H1 (cell line): ENCODE measurements at regions not wholly inside any gene's neighbourhood (a gene's known extent, or its start where the extent isn't known, plus 50 kb on each side); places are given as distances from the start of the nearest gene placed in this dataset.

Experiments
- CTCF ChIA-PET: fragments of 300-600 bp; sonication (Branson Sonifier 250); formaldehyde crosslinking; loops from one replicate; lab custom pipeline; 2021; ENCODE audit not compliant: partially characterized antibody; lab: Charles Lee
- POLR2A ChIA-PET: fragments of 300-600 bp; sonication (Branson Sonifier 250); formaldehyde crosslinking; loops from one replicate; lab custom pipeline; 2021; ENCODE audit warnings: inconsistent platforms; ENCODE audit not compliant: partially characterized antibody; lab: Charles Lee
- DNase-seq, 2 experiments: peaks; one replicate each; pipeline versions ENCODE4 v3.0.0 to v3.0.0-alpha.2; 2010 to 2022; ENCODE audit warnings: low spot score in 2 of 2, low read depth in 1 of 2, mixed read lengths in 1 of 2
- FAIRE-seq: peaks from 2 replicates; lab custom pipeline; 2011; peaks lifted over from hg19 to GRCh38; lab: Jason Lieb, UNC
- H2AFZ ChIP-seq: 2 replicates; pipeline ENCODE4 v1.8.1; 2012; ENCODE audit warnings: low read length, inconsistent platforms
- H2AK5ac ChIP-seq: 2 replicates; pipeline ENCODE4 v1.6.1; 2013; ENCODE audit warnings: low read depth, low read length
- H2BK120ac ChIP-seq: replicated peaks from 2 replicates; pipeline ENCODE3; 2013; ENCODE audit warnings: low read depth, low read length, inconsistent platforms
- H2BK12ac ChIP-seq: 2 replicates; pipeline ENCODE4 v1.6.1; 2013; ENCODE audit warnings: low read depth, low read length
- H2BK15ac ChIP-seq: 2 replicates; pipeline ENCODE4 v1.6.1; 2013; ENCODE audit warnings: low read length
- H2BK20ac ChIP-seq: 2 replicates; pipeline ENCODE4 v1.6.1; 2013; ENCODE audit warnings: low read length
- H2BK5ac ChIP-seq: 2 replicates; pipeline ENCODE4 v1.6.1; 2013; ENCODE audit warnings: low read depth, low read length
- H3K14ac ChIP-seq: 2 replicates; pipeline ENCODE4 v1.6.1; 2013; ENCODE audit warnings: inconsistent platforms; ENCODE audit not compliant: insufficient read length
- H3K18ac ChIP-seq: 2 replicates; pipeline ENCODE4 v1.6.1; 2013; ENCODE audit warnings: low read length; ENCODE audit errors: extremely low read depth
- H3K23ac ChIP-seq: 2 replicates; pipeline ENCODE4 v1.6.1; 2013; ENCODE audit warnings: inconsistent platforms; ENCODE audit not compliant: insufficient read length
- H3K23me2 ChIP-seq: 2 replicates; pipeline ENCODE4 v1.6.1; 2013; ENCODE audit warnings: low read depth, low read length
- H3K27ac ChIP-seq: 2 replicates; pipeline ENCODE4 v1.6.1; 2011; ENCODE audit warnings: low read depth, low read length, inconsistent platforms
- H3K27me3 ChIP-seq, 4 experiments: replicated peaks in 1 of 4; 1 replicate in 1 of 4; 2 replicates in 3 of 4; pipeline versions ENCODE4 v1.6.1 to v1.8.1; 2011 to 2013; ENCODE audit warnings: low read length in 3 of 4, mild to moderate bottlenecking in 3 of 4, inconsistent platforms in 2 of 4, mixed read lengths in 2 of 4, moderate library complexity in 1 of 4; ENCODE audit not compliant: control insufficient read depth in 3 of 4, insufficient read depth in 3 of 4; ENCODE audit errors: extremely low read depth in 1 of 4
- H3K36me3 ChIP-seq, 4 experiments: 2 replicates each; pipeline versions ENCODE4 v1.6.1 to v1.8.1; 2011 to 2013; ENCODE audit warnings: mild to moderate bottlenecking in 4 of 4, low read length in 3 of 4, moderate library complexity in 2 of 4, control low read depth in 1 of 4, inconsistent platforms in 1 of 4; ENCODE audit not compliant: insufficient read depth in 4 of 4, control insufficient read depth in 2 of 4
- H3K4ac ChIP-seq: replicated peaks from 2 replicates; pipeline ENCODE3; 2013; ENCODE audit warnings: low read length, low read depth, mixed read lengths, inconsistent platforms; ENCODE audit not compliant: insufficient read length
- H3K4me1 ChIP-seq, 4 experiments: replicated peaks in 1 of 4; 1 replicate in 1 of 4; 2 replicates in 3 of 4; pipeline versions ENCODE4 v1.6.1 to v1.8.1; 2011 to 2013; ENCODE audit warnings: low read length in 3 of 4, inconsistent platforms in 2 of 4, mixed read lengths in 1 of 4; ENCODE audit not compliant: insufficient read depth in 4 of 4, control insufficient read depth in 3 of 4
- H3K4me2 ChIP-seq, 2 experiments: 2 replicates each; pipeline versions ENCODE4 v1.6.1 to v1.8.1; 2011 to 2013; ENCODE audit warnings: low read depth in 2 of 2, low read length in 2 of 2, control low read depth in 1 of 2, inconsistent platforms in 1 of 2, mild to moderate bottlenecking in 1 of 2; ENCODE audit not compliant: insufficient read depth in 1 of 2
- H3K4me3 ChIP-seq, 4 experiments: fragments of 200-600, 300-600 bp in 1 of 4; sonication (generic), shearing (Covaris generic), sonication (Bioruptor Twin) in 1 of 4; 2 replicates each; pipeline versions ENCODE4 v1.5.1 to v1.8.1; 2011 to 2016; ENCODE audit warnings: low read length in 4 of 4, low read depth in 3 of 4, control low read depth in 2 of 4, inconsistent platforms in 2 of 4, mild to moderate bottlenecking in 2 of 4, mixed read lengths in 1 of 4, moderate library complexity in 1 of 4; ENCODE audit not compliant: insufficient read depth in 2 of 4; ENCODE audit errors: extremely low read depth in 1 of 4
- H3K56ac ChIP-seq: replicated peaks from 2 replicates; pipeline ENCODE3; 2013; ENCODE audit warnings: low read depth, mild to moderate bottlenecking, mixed read lengths, low read length, inconsistent platforms; ENCODE audit not compliant: insufficient read length
- H3K79me1 ChIP-seq: 2 replicates; pipeline ENCODE4 v1.6.1; 2013; ENCODE audit warnings: low read depth, low read length, control low read depth
- H3K79me2 ChIP-seq, 2 experiments: 2 replicates each; pipeline versions ENCODE4 v1.6.1 to v1.8.1; 2012 to 2013; ENCODE audit warnings: low read length in 2 of 2, mild to moderate bottlenecking in 2 of 2, inconsistent platforms in 1 of 2; ENCODE audit not compliant: insufficient read depth in 2 of 2, control insufficient read depth in 1 of 2
- H3K9ac ChIP-seq, 4 experiments: replicated peaks in 1 of 4; 1 replicate in 1 of 4; 2 replicates in 3 of 4; pipeline versions ENCODE4 v1.6.1 to v1.8.1; 2011 to 2013; ENCODE audit warnings: low read depth in 3 of 4, low read length in 3 of 4, control low read depth in 2 of 4, mild to moderate bottlenecking in 2 of 4, moderate library complexity in 2 of 4, inconsistent platforms in 1 of 4; ENCODE audit errors: extremely low read depth in 1 of 4
- H3K9me3 ChIP-seq, 2 experiments: 2 replicates each; pipeline versions ENCODE4 v1.6.1 to v1.8.1; 2012 to 2013; ENCODE audit warnings: mild to moderate bottlenecking in 2 of 2, moderate library complexity in 2 of 2, control low read depth in 1 of 2, inconsistent platforms in 1 of 2, low read depth in 1 of 2, low read length in 1 of 2, mixed read lengths in 1 of 2; ENCODE audit not compliant: insufficient read depth in 2 of 2
- H4K20me1 ChIP-seq, 2 experiments: replicated peaks in 1 of 2; 2 replicates each; pipeline versions ENCODE3 to v1.8.1; 2011 to 2013; ENCODE audit warnings: inconsistent platforms in 2 of 2, low read length in 2 of 2, mild to moderate bottlenecking in 1 of 2; ENCODE audit not compliant: insufficient read depth in 2 of 2, control insufficient read depth in 1 of 2
- H4K5ac ChIP-seq: 2 replicates; pipeline ENCODE4 v1.6.1; 2013; ENCODE audit warnings: low read length, low read depth, mixed read lengths, inconsistent platforms; ENCODE audit not compliant: insufficient read length
- H4K8ac ChIP-seq: 2 replicates; pipeline ENCODE4 v1.8.0; 2013; ENCODE audit warnings: mild to moderate bottlenecking, moderate library complexity, low read length, inconsistent platforms; ENCODE audit not compliant: insufficient read depth; ENCODE audit errors: extremely low read depth
- H4K91ac ChIP-seq: replicated peaks from 2 replicates; pipeline ENCODE3; 2013; ENCODE audit warnings: low read length, mixed read lengths, inconsistent platforms; ENCODE audit not compliant: insufficient read length
- CHD1 ChIP-seq: IDR thresholded peaks from 2 replicates; pipeline ENCODE4 v1.6.1; 2012; ENCODE audit warnings: low read depth, low read length, improper control_type of control experiment
- FOSL1 ChIP-seq: IDR thresholded peaks from 2 replicates; pipeline ENCODE4 v1.6.1; 2011; ENCODE audit warnings: mild to moderate bottlenecking, low read depth, low read length, moderate library complexity; ENCODE audit not compliant: insufficient read depth
- GTF2F1 ChIP-seq: IDR thresholded peaks from 2 replicates; pipeline ENCODE4 v1.6.1; 2012; ENCODE audit warnings: low read depth, low read length, improper control_type of control experiment, borderline replicate concordance
- KDM5A ChIP-seq: fragments of 200-600 bp; IDR thresholded peaks from 2 replicates; pipeline ENCODE4 v1.7.1; 2012; ENCODE audit warnings: mild to moderate bottlenecking, low read length, inconsistent platforms, mixed read lengths
- RBBP5 ChIP-seq: IDR thresholded peaks from 2 replicates; pipeline ENCODE4 v1.7.1; 2012; ENCODE audit warnings: low read depth, mild to moderate bottlenecking, inconsistent platforms, low read length, moderate library complexity, borderline replicate concordance
- SAP30 ChIP-seq: fragments of 300-600 bp; sonication (generic); IDR thresholded peaks from 2 replicates; pipeline ENCODE4 v1.7.1; 2012; ENCODE audit warnings: low read length, moderate library complexity, mild to moderate bottlenecking, inconsistent platforms; ENCODE audit not compliant: insufficient read depth, insufficient replicate concordance
- SIRT6 ChIP-seq: IDR thresholded peaks from one replicate; pipeline ENCODE4 v1.7.1; 2012; ENCODE audit warnings: low read length, inconsistent platforms
- TF ChIP-seq, protein P1 (sequence below): IDR thresholded peaks from 2 replicates; pipeline ENCODE4 v1.6.1; 2012; ENCODE audit warnings: inconsistent platforms
- TF ChIP-seq, protein P2 (sequence below), 3 experiments: IDR thresholded peaks; 1 replicate in 2 of 3; 2 replicates in 1 of 3; pipeline versions ENCODE4 v1.5.1 to v1.6.1; 2011; ENCODE audit warnings: low read length in 3 of 3, mild to moderate bottlenecking in 3 of 3, inconsistent platforms in 2 of 3, low read depth in 1 of 3, moderate library complexity in 1 of 3; ENCODE audit not compliant: insufficient read depth in 1 of 3; ENCODE audit errors: control extremely low read depth in 1 of 3

DNA sequence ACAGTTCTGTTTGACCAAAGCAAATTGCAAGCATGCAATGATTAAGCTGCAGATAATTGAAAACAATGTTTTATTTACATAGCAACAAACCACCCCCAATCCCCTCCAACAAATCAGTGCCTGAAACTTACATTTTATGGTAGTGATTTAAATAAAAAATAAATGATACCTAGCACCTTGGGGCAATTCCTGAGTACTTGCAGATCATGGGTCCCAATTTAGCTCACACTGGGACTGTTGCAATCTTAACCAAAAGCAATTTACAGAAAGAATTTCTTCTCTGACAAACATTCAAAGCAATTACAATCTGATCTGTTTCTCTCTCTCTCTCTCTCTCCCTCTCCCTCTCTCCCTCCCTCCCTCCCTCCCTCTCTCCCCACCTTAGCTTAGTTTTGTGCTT lies 345.7 kb upstream of the PCSK5 start:
- H4K8ac ChIP-seq, result no peak overlapping the region

More for the DNA sequence above, 345.7 kb upstream of the PCSK5 start:
- H2AK5ac ChIP-seq, result no peak overlapping the region
- H3K23ac ChIP-seq, result no peak overlapping the region
- H3K4ac ChIP-seq, result no peak overlapping the region
- H3K14ac ChIP-seq, result no peak overlapping the region
- H3K79me1 ChIP-seq, result no peaks in the 10 kb centered on the region
- no peak overlapping the region for H2BK5ac ChIP-seq
- ChIA-PET CTCF (no interaction called here), POLR2A (no interaction called here)
- H3K27me3 ChIP-seq, result no peaks in the 10 kb centered on the region
- H3K9me3 ChIP-seq, result no peaks in the 10 kb centered on the region
- no peak overlapping the region for H2BK20ac ChIP-seq
- no peak overlapping the region for H3K4me2 ChIP-seq
- no peak overlapping the region for H2BK15ac ChIP-seq
- H3K79me2 ChIP-seq, result no peaks in the 10 kb centered on the region
- H3K36me3 ChIP-seq, result no peaks in the 10 kb centered on the region
- no peaks in the 10 kb centered on the region for H3K4me1 ChIP-seq
- no peak overlapping the region for H4K5ac ChIP-seq
- DNase-seq, result no peak
- no peak overlapping the region for H4K91ac ChIP-seq
- no peak overlapping the region for H3K56ac ChIP-seq
- TF ChIP-seq, protein P1, sequence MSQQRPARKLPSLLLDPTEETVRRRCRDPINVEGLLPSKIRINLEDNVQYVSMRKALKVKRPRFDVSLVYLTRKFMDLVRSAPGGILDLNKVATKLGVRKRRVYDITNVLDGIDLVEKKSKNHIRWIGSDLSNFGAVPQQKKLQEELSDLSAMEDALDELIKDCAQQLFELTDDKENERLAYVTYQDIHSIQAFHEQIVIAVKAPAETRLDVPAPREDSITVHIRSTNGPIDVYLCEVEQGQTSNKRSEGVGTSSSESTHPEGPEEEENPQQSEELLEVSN, result no peak
- TF ChIP-seq, protein P2, sequence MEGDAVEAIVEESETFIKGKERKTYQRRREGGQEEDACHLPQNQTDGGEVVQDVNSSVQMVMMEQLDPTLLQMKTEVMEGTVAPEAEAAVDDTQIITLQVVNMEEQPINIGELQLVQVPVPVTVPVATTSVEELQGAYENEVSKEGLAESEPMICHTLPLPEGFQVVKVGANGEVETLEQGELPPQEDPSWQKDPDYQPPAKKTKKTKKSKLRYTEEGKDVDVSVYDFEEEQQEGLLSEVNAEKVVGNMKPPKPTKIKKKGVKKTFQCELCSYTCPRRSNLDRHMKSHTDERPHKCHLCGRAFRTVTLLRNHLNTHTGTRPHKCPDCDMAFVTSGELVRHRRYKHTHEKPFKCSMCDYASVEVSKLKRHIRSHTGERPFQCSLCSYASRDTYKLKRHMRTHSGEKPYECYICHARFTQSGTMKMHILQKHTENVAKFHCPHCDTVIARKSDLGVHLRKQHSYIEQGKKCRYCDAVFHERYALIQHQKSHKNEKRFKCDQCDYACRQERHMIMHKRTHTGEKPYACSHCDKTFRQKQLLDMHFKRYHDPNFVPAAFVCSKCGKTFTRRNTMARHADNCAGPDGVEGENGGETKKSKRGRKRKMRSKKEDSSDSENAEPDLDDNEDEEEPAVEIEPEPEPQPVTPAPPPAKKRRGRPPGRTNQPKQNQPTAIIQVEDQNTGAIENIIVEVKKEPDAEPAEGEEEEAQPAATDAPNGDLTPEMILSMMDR (IDR thresholded peaks at IDR 0.05; ENCODE audit: control extremely low read depth in 1 of 3, insufficient read depth in 1 of 3, low read depth in 1 of 3, low read length in 3 of 3), result no peak
- TF ChIP-seq SAP30 (no peak), KDM5A (no peak), GTF2F1 (no peak), CHD1 (no peak), RBBP5 (no peak), SIRT6 (no peak), FOSL1 (no peak)
- no peak overlapping the region for H2BK120ac ChIP-seq
- H3K9ac ChIP-seq, result no peak overlapping the region
- no peak overlapping the region for H3K4me3 ChIP-seq
- no peak overlapping the region for H3K27ac ChIP-seq
- no peaks in the 10 kb centered on the region for H3K23me2 ChIP-seq
- H3K18ac ChIP-seq, result no peak overlapping the region
- no peak overlapping the region for H2BK12ac ChIP-seq
- no peak for FAIRE-seq
- peak overlapping the region; percentile 76; the same call in 1 of the 2 replicates for H2AFZ ChIP-seq
- H4K20me1 ChIP-seq, result no peaks in the 10 kb centered on the region
